Fibroblast of skin of back (primary cell): ENCODE measurements at regions not wholly inside any gene's neighbourhood (a gene's known extent, or its start where the extent isn't known, plus 50 kb on each side); places are given as distances from the start of the nearest gene placed in this dataset.
A peak's percentile ranks its signal among the peaks of the same experiment; 100 is the strongest.

Experiments
- DNase-seq: peaks from one replicate; pipeline ENCODE4 v3.0.0-alpha.2; 2013

DNA sequence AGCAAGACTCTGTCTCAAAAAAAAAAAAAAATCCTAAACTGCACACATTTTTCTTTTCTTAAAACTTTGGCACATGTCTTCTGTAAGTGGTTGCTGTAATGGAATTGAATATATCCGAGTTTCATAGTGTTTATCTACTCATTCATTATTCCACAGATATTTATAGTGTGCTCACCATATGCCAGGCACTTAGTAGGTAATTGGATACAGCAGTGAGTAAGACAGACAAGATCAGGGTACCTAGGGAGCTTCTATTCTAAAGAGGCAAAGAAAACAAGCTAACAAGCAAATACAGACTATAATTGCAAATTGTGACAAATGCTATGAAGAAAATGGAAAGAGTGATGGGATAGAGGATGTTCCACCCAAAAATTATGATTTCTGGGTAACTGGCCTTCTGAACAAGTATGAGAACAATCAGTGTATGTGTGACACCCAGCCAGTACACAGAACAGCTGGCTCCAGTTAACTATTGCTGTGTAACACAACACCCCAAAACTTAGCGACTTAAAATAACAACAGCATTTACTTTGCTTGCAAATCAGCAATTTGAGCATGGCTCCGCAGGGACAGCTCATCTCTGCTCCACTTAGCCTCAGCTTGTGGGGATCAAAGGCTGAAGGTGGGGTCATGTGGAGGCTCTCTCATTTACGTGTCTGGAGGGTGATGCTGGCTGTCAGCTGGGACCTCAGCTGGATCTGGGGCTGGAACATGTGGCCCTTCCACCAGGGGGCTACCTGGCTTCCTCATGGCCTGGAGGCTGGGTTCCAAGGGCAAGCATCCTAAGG is 224.9 kb downstream of the INSIG2 start:
- no peak for DNase-seq

DNA sequence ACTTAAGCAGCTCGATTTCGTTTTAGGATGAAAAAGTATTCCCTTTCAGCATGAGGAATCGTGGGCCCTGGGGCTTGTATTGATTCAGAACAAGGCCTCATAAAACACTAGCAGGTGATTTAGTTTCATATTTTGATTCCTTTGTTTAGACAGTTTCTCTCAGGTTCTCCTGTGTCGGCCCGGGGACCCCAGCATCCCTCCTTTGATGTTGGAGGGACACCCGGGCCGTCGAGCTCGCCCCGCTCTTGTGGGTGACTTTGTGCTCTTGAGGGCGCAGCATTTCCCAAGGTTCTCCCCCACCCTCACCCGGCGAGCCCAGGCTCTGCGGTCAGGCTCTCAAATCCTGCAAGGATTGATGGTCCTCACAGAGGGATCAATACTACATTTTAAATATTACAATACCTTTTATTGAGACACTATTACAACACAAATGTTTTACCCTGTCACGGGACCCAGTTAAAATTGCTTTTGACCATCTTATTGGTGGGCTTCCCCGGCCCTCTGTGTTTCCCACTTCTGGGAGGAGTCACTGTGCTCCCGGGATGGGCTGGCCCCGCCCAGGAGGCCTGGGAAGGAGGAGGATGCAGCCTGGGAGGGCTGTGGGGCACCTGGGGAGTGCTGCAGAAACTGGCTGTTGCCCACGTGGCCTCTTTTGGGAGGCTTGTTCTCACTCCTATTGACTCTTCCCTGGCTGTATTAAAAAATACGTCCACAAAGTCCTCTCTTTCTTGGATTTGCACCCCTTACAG is 222.6 kb downstream of the INSIG2 start:
- DNase-seq, result peak; percentile 25

GRCh38 chr2:118309946-118310680 is 221.8 kb downstream of the INSIG2 start:
- DNase-seq, result peak; percentile 66

DNA sequence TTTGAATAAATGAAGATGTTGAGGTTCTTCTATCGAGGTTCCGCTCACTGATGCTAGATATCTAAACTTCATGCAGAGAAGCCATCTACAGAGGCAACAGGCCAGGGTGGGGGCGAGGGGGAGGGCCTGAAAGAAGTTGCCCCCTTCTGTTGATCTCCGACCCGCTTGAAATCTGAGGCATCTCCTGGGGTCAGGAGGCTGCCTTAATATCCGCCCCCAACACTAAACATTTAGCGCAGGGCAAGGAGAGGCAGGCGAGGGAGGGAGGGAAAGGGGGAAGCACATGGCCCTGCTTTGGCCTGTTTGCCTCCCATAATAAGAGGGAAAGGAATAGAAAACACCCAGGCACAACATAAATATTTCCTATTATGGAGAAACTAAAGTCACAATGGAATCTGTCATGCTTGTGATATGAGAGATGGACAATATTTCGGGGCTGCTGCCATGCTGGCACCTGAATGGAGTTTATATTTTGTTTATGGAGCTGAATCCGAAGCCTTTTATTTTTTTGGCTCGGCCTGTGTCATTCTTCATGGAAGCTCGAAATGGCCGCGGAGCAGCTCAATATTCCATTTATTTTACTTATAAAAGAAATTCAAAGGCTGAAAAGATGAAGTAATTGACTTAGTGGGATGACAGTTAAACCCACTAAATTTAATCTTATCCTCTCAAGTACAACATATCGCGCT is 221.1 kb downstream of the INSIG2 start:
- no peak for DNase-seq

- DNase-seq, result no peak
Observed at GRCh38 chr2:118307864-118308263, 219.6 kb downstream of the INSIG2 start.

GRCh38 chr2:118301248-118301647 is 213.0 kb downstream of the INSIG2 start:
- DNase-seq, result no peak

- peak; percentile 74 for DNase-seq
Observed at GRCh38 chr2:118300832-118301231, 212.6 kb downstream of the INSIG2 start.

GRCh38 chr2:118296663-118297062 is 208.4 kb downstream of the INSIG2 start:
- no peak for DNase-seq

GRCh38 chr2:118295592-118296390 is 207.5 kb downstream of the INSIG2 start:
- DNase-seq, result no peak

DNA sequence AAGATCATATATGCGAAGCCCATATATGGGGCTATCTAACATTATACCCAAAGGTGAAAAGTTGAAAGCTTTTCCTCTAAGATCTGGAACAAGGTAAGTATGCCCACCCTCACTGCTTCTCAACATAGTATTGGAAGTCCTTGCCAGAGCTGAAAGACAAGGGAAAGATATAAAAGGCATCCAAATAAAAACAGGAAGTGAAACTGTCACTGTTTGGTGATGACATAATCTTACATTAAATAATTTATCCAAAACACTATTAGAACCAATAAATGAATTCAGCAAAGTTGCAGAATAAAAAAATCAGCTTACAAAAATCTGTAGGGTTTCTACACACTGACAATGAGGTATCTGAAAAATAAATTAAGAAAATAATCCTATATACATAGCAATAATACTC is 205.8 kb downstream of the INSIG2 start:
- no peak for DNase-seq

- DNase-seq, result peak; percentile 82
Observed at GRCh38 chr2:118292991-118293390, 204.7 kb downstream of the INSIG2 start.

DNA sequence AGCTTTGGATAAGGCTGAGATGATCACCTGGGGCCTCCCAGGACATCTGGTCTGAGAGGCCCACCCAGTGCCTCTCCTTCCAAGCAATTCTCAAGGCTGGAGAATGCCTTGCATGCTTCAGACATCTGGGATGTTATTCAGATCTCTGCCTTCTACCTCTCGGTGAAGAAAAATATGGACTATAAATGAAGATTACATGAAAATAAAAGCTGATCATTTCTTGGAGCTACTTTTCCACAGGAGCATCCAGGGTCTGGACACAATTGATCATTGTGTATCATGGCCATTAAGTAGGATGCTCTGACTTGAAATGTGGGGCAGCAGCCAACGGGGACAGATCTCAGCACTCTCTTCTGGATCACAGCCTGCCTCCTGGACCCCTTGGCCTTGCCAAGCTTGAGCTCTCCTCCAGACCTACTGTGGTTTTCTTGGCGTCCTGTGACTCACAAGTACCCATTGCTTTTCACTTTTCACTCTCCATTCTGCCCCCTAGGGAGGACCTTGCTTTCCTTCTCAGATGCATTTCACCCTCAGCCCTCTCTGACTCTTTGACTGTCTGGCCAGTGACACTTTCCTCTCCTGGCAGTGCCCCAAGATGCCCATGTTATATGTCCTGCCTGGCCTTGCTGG is 203.1 kb downstream of the INSIG2 start:
- DNase-seq, result peak; percentile 74

- DNase-seq, result no peak
Observed at GRCh38 chr2:118290411-118291250, 202.4 kb downstream of the INSIG2 start.

DNA sequence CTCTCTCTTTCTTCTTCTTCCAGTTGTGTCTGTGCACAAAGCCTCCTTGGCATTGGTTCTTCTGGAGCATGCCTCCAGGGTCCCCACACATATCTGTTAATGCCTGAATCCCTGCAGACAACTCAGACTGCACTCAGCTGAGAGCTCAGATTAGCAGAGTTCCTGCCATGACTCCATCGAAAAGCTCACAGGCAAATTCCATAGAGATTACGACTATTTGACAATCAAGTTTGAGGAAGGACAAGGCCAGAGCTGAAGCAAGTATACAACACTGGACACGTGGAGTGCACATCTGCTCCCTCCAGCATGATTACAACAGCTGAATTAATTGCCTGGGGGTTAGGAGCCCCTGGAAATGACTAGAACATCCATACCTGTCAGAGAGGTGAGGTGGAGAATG is 190.7 kb downstream of the INSIG2 start:
- peak; percentile 11 for DNase-seq

DNA sequence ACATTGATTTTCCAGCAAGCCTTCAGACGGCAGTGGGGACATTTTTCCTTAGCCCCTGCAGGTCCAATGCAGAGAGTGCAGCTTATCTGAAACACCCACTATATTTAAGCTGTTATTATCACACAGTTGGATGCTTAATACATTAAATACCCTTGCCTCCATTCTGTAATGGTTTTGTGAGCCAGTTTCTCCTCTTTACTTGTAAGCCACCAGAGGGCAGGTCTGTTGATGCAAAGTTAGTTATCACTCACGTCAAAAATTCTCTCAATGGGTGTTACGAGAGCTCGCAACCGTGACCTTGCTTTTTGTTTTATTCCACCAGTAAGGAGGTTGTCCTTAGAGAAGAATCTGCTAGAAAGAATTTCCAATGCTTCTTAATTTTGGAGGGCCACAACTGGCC is 189.8 kb downstream of the INSIG2 start:
- DNase-seq, result no peak

DNA sequence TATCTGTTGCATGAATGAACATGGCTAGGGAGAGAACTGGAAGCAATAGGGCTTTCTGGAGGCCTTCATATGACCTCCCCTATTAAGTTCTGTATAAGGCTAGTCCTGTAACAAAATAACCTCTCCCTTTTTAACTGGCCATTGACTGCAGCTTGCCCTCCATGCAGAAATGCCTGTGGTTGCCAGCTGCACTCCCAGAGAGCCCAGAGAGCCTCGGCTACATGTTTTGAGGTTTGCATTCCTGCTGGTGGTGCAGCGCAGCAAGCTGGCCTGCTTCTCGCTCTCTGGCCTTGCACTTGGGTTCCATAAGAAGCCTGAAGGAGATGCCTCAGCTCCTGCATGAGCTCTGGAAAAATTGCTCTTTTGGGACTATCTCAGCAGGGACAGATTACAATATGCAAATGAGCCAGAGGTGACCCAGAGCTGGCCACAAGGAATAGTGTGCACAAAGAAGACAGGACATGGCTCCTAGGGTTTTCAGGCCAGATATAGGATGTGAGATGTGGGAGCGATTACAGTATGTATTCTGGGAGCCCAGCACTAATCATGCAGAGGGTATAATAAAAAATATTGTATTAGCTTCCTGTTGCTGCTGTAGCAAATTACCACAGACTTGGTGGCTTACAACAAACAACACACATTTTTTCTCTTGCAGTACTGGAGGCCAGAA is 186.7 kb downstream of the INSIG2 start:
- peak; percentile 62 for DNase-seq

GRCh38 chr2:118272391-118272790 is 184.1 kb downstream of the INSIG2 start:
- no peak for DNase-seq

DNA sequence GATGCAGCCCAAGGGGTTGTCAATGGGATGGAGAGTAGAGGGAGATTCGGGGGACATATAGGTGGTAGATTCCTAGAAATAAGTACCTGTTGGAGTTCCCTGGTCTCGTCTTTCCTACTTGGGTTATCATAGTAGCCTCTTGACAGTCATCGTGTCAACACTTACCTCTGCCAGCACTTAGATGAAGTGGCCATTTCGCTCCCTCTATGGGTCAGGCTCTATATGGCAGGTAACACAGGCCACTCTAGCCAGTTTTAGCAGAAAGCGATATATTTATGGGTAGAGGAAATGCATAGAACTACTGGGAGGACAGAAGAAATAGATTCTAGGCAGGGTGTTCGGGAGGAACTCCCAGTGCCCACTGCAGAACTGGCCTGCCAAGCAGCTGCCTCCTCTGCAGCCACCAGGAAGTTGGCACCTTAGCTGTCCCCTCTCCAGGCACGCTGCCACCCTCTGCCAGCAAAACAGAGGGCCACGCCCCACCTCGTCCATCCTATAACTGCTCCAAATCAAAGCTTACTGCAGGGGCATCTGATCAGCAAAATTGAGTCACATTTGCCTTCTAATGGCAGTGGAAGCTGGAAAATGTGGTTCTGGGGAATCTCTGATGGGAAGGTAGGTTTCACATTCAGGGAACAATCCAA is 181.3 kb downstream of the INSIG2 start:
- no peak for DNase-seq

DNA sequence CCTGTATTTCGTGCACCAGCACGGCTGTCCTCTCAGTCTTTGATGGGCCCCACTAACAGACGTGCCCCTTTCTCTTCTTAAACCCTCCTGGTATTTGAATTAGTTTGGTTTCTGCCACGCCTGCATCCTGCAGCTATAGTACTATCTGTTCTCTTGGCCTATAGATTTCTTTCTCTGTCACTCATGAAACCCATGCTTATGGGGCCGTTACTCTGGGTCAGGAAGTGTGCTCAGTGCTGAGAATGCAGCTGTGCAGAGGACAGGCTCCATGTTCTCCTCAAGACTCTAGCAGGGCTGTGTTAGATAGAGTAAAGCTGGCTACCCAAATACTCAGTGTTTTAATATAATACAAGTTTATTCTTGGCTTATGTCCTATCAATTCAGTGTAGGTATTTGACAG is 180.0 kb downstream of the INSIG2 start:
- no peak for DNase-seq
